H1 (cell line): ENCODE measurements at regions not wholly inside any gene's neighbourhood (a gene's known extent, or its start where the extent isn't known, plus 50 kb on each side); places are given as distances from the start of the nearest gene placed in this dataset.

Experiments used
- CHD7 ChIP-seq: fragments of 300-600 bp; sonication (generic); IDR thresholded peaks from 2 replicates; pipeline ENCODE4 v1.7.1; 2012; ENCODE audit warnings: low read length, moderate library complexity, mild to moderate bottlenecking, inconsistent platforms; ENCODE audit not compliant: insufficient replicate concordance
- MAFK ChIP-seq: IDR thresholded peaks from 2 replicates; pipeline ENCODE4 v1.6.1; 2012; ENCODE audit warnings: low read depth, mild to moderate bottlenecking, improper control_type of control experiment, low read length
- MAX ChIP-seq: IDR thresholded peaks from 2 replicates; pipeline ENCODE4 v1.6.1; 2012; ENCODE audit warnings: inconsistent platforms

GRCh38 chr12:71223139-71223538 lies 65.3 kb upstream of the TSPAN8 start (continued):
- TF ChIP-seq CHD7 (no peak), MAFK (no peak), MAX (no peak)
